ENCODE measurements at regions not wholly inside any gene's neighbourhood (a gene's known extent, or its start where the extent isn't known, plus 50 kb on each side); places are given as distances from the start of the nearest gene placed in this dataset.

GRCh38 chr18:64399566-64399965 is 250.7 kb upstream of the LINC00305 start:
- no peak for DNase-seq
- no CpG with 5 or more reads among the region's 3 CpGs for WGBS (ENCODE audit: extremely low coverage, insufficient coverage, insufficient read length)
- Histone ChIP-seq H4K8ac (ENCODE audit: low read depth, low read length) (no peak overlapping the region), H2AK5ac (ENCODE audit: low read length) (no peak overlapping the region), H2BK120ac (ENCODE audit: insufficient read depth, low read length, poor library complexity) (no peak overlapping the region), H3K9ac (ENCODE audit: low read length) (no peak overlapping the region), H3K14ac (ENCODE audit: low read length) (no peak overlapping the region), H3K9me3 (ENCODE audit: insufficient read depth, low read depth, low read length) (no peaks in the 10 kb centered on the region), H2AFZ (ENCODE audit: insufficient read depth, low read length, poor library complexity) (no peak overlapping the region), H2BK5ac (ENCODE audit: low read depth, low read length, poor library complexity) (no peak overlapping the region), H2BK12ac (ENCODE audit: low read length) (no peak overlapping the region), H4K91ac (ENCODE audit: low read depth, low read length) (no peak overlapping the region), H4K12ac (ENCODE audit: low read depth, low read length) (no peak overlapping the region), H3K79me1 (ENCODE audit: low read length) (no peaks in the 10 kb centered on the region), H3K36me3 (ENCODE audit: control insufficient read depth in 1 of 2, insufficient read depth in 2 of 2, low read length in 2 of 2) (no peaks in the 10 kb centered on the region), H3K4me3 (ENCODE audit: low read depth, low read length) (no peak overlapping the region), H3K4me2 (ENCODE audit: low read length) (no peak overlapping the region), H3K79me2 (ENCODE audit: control insufficient read depth, insufficient read depth, low read length, poor library complexity) (no peaks in the 10 kb centered on the region), H3K23ac (ENCODE audit: low read length) (no peak overlapping the region), H3K18ac (ENCODE audit: low read length) (no peak overlapping the region), H3K27me3 (ENCODE audit: insufficient read depth, low read length) (no peaks in the 10 kb centered on the region), H3K4me1 (ENCODE audit: control insufficient read depth in 1 of 2, insufficient read depth in 2 of 2, low read length in 2 of 2) (no peaks in the 10 kb centered on the region), H3K27ac (ENCODE audit: low read depth, low read length) (no peak overlapping the region), H3K4ac (ENCODE audit: low read depth, low read length) (no peak overlapping the region)

GRCh38 chr18:64398320-64398719 is 249.4 kb upstream of the LINC00305 start:
- no peaks in the 10 kb centered on the region for H3K36me3 ChIP-seq (ENCODE audit: control insufficient read depth in 1 of 2, insufficient read depth in 2 of 2, low read length in 2 of 2)

DNA sequence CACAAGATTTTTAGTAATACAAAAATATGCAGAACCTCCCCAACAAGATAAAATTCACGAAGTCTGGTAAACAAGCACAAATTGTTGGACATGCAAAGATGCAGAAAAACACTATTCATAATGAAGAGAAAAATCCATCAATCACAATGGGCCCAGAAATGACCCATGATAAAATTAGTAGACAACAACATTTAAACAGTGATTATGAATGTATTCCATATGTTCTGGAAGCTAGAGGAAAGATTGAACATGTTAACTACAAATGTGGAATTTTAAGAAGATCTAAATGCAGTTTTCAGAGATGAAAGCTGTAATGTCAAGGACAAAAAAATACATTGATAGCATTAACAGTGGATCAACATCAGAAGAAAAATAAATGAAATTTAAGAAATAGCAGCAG is 243.3 kb upstream of the LINC00305 start:
- no CpG with 5 or more reads among the region's 1 CpG for WGBS (ENCODE audit: extremely low coverage, insufficient coverage, insufficient read length)
- no peaks in the 10 kb centered on the region for H3K27me3 ChIP-seq (ENCODE audit: insufficient read depth, low read length)
- H2AFZ ChIP-seq (ENCODE audit: insufficient read depth, low read length, poor library complexity), result no peak overlapping the region
- no peak for DNase-seq
- no peak overlapping the region for H3K4me3 ChIP-seq (ENCODE audit: low read depth, low read length)
- no peaks in the 10 kb centered on the region for H3K79me1 ChIP-seq (ENCODE audit: low read length)
- no peak overlapping the region for H4K12ac ChIP-seq (ENCODE audit: low read depth, low read length)
- H2BK12ac ChIP-seq (ENCODE audit: low read length), result no peak overlapping the region
- H4K8ac ChIP-seq (ENCODE audit: low read depth, low read length), result no peak overlapping the region
- H3K36me3 ChIP-seq (ENCODE audit: control insufficient read depth in 1 of 2, insufficient read depth in 2 of 2, low read length in 2 of 2), result no peaks in the 10 kb centered on the region
- H3K4ac ChIP-seq (ENCODE audit: low read depth, low read length), result no peak overlapping the region
- H3K4me1 ChIP-seq (ENCODE audit: control insufficient read depth in 1 of 2, insufficient read depth in 2 of 2, low read length in 2 of 2), result no peaks in the 10 kb centered on the region
- no peak overlapping the region for H3K9ac ChIP-seq (ENCODE audit: low read length)
- no peaks in the 10 kb centered on the region for H3K9me3 ChIP-seq (ENCODE audit: insufficient read depth, low read depth, low read length)
- H2AK5ac ChIP-seq (ENCODE audit: low read length), result no peak overlapping the region
- H2BK120ac ChIP-seq (ENCODE audit: insufficient read depth, low read length, poor library complexity), result no peak overlapping the region
- H3K14ac ChIP-seq (ENCODE audit: low read length), result no peak overlapping the region
- H3K79me2 ChIP-seq (ENCODE audit: control insufficient read depth, insufficient read depth, low read length, poor library complexity), result no peaks in the 10 kb centered on the region
- no peak overlapping the region for H3K23ac ChIP-seq (ENCODE audit: low read length)
- H3K4me2 ChIP-seq (ENCODE audit: low read length), result no peak overlapping the region
- H2BK5ac ChIP-seq (ENCODE audit: low read depth, low read length, poor library complexity), result no peak overlapping the region
- H3K27ac ChIP-seq (ENCODE audit: low read depth, low read length), result no peak overlapping the region
- no peak overlapping the region for H3K18ac ChIP-seq (ENCODE audit: low read length)
- H4K91ac ChIP-seq (ENCODE audit: low read depth, low read length), result no peak overlapping the region

More at GRCh38 chr18:64398320-64398719, 249.4 kb upstream of the LINC00305 start:
- Histone ChIP-seq H3K4ac (ENCODE audit: low read depth, low read length) (no peak overlapping the region), H3K27me3 (ENCODE audit: insufficient read depth, low read length) (no peaks in the 10 kb centered on the region), H2AFZ (ENCODE audit: insufficient read depth, low read length, poor library complexity) (no peak overlapping the region), H3K4me2 (ENCODE audit: low read length) (no peak overlapping the region), H4K91ac (ENCODE audit: low read depth, low read length) (no peak overlapping the region), H4K12ac (ENCODE audit: low read depth, low read length) (no peak overlapping the region), H2BK5ac (ENCODE audit: low read depth, low read length, poor library complexity) (no peak overlapping the region), H2BK12ac (ENCODE audit: low read length) (no peak overlapping the region), H3K18ac (ENCODE audit: low read length) (no peak overlapping the region), H3K79me2 (ENCODE audit: control insufficient read depth, insufficient read depth, low read length, poor library complexity) (no peaks in the 10 kb centered on the region), H2AK5ac (ENCODE audit: low read length) (no peak overlapping the region), H2BK120ac (ENCODE audit: insufficient read depth, low read length, poor library complexity) (no peak overlapping the region), H4K8ac (ENCODE audit: low read depth, low read length) (no peak overlapping the region), H3K23ac (ENCODE audit: low read length) (no peak overlapping the region), H3K4me1 (ENCODE audit: control insufficient read depth in 1 of 2, insufficient read depth in 2 of 2, low read length in 2 of 2) (no peaks in the 10 kb centered on the region), H3K9ac (ENCODE audit: low read length) (no peak overlapping the region), H3K4me3 (ENCODE audit: low read depth, low read length) (no peak overlapping the region), H3K9me3 (ENCODE audit: insufficient read depth, low read depth, low read length) (no peaks in the 10 kb centered on the region), H3K79me1 (ENCODE audit: low read length) (no peaks in the 10 kb centered on the region), H3K27ac (ENCODE audit: low read depth, low read length) (no peak overlapping the region), H3K14ac (ENCODE audit: low read length) (no peak overlapping the region)
- no peak for DNase-seq
- no CpG with 5 or more reads among the region's 1 CpG for WGBS (ENCODE audit: extremely low coverage, insufficient coverage, insufficient read length)

DNA sequence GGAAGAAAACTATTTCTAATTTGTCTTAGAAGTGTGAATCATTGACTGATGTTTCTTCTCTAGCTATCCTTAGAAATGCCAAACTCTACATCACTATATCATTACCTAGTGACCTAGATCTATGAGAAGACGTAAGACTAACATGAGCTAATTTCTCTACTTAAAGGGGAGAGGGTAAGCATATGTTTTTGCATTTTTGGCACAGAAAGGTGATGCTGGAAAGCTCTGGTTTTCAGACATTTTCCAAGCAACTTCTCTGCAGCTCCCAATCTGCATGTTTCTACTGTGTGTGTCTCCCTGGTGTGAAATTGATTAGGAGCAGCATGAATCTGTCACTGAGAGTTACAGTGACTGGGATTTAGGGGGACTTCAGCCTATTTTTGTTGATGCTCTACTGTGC is 235.2 kb upstream of the LINC00305 start:
- no peak for DNase-seq
- Histone ChIP-seq H4K12ac (ENCODE audit: low read depth, low read length) (no peak overlapping the region), H3K4ac (ENCODE audit: low read depth, low read length) (no peak overlapping the region), H3K9ac (ENCODE audit: low read length) (no peak overlapping the region), H2BK120ac (ENCODE audit: insufficient read depth, low read length, poor library complexity) (no peak overlapping the region), H3K14ac (ENCODE audit: low read length) (no peak overlapping the region), H3K27ac (ENCODE audit: low read depth, low read length) (no peak overlapping the region), H3K9me3 (ENCODE audit: insufficient read depth, low read depth, low read length) (no peaks in the 10 kb centered on the region), H3K36me3 (ENCODE audit: control insufficient read depth in 1 of 2, insufficient read depth in 2 of 2, low read length in 2 of 2) (no peaks in the 10 kb centered on the region), H3K79me1 (ENCODE audit: low read length) (no peaks in the 10 kb centered on the region), H2BK12ac (ENCODE audit: low read length) (no peak overlapping the region), H3K4me3 (ENCODE audit: low read depth, low read length) (no peak overlapping the region), H3K23ac (ENCODE audit: low read length) (no peak overlapping the region), H4K8ac (ENCODE audit: low read depth, low read length) (no peak overlapping the region), H3K4me1 (ENCODE audit: control insufficient read depth in 1 of 2, insufficient read depth in 2 of 2, low read length in 2 of 2) (no peaks in the 10 kb centered on the region), H2AK5ac (ENCODE audit: low read length) (no peak overlapping the region), H2AFZ (ENCODE audit: insufficient read depth, low read length, poor library complexity) (no peak overlapping the region), H3K4me2 (ENCODE audit: low read length) (no peak overlapping the region), H3K27me3 (ENCODE audit: insufficient read depth, low read length) (no peaks in the 10 kb centered on the region), H3K79me2 (ENCODE audit: control insufficient read depth, insufficient read depth, low read length, poor library complexity) (no peaks in the 10 kb centered on the region), H3K18ac (ENCODE audit: low read length) (no peak overlapping the region), H4K91ac (ENCODE audit: low read depth, low read length) (no peak overlapping the region), H2BK5ac (ENCODE audit: low read depth, low read length, poor library complexity) (no peak overlapping the region)
- no CpG with 5 or more reads among the region's 1 CpG for WGBS (ENCODE audit: extremely low coverage, insufficient coverage, insufficient read length)

All from trophoblast cell (in vitro differentiated cells and primary cell).